Kidney (tissue), 13 donors: ENCODE measurements at regions not wholly inside any gene's neighbourhood (a gene's known extent, or its start where the extent isn't known, plus 50 kb on each side); places are given as distances from the start of the nearest gene placed in this dataset.
A peak's percentile ranks its signal among the peaks of the same experiment; 100 is the strongest.

Experiments used
- DNase-seq, 5 donors: peaks; one replicate each; pipeline ENCODE4 v3.0.0-alpha.2; 2013 to 2020
- FAIRE-seq: peaks from 2 replicates; lab custom pipeline; 2012; peaks lifted over from hg19 to GRCh38; lab: Jason Lieb, UNC
- H3K27ac ChIP-seq, 2 donors: one replicate each; pipeline ENCODE4 v1.7.0; 2013; ENCODE audit warnings: low read depth in 2 of 2, low read length in 2 of 2, inconsistent platforms in 1 of 2
- H3K27me3 ChIP-seq: one replicate; pipeline ENCODE4 v1.7.1; 2013; ENCODE audit warnings: low read length, inconsistent platforms; ENCODE audit not compliant: control insufficient read depth, insufficient read depth
- H3K36me3 ChIP-seq, 3 donors: one replicate each; pipeline versions ENCODE4 v1.7.0 to v1.7.1; 2013; ENCODE audit warnings: low read length in 3 of 3, control low read depth in 1 of 3, inconsistent platforms in 1 of 3; ENCODE audit not compliant: insufficient read depth in 3 of 3, control insufficient read depth in 2 of 3
- H3K4me1 ChIP-seq, 3 donors: one replicate each; pipeline versions ENCODE4 v1.7.0 to v1.7.1; 2013; ENCODE audit warnings: low read length in 3 of 3, inconsistent platforms in 1 of 3, low read depth in 1 of 3; ENCODE audit not compliant: control insufficient read depth in 2 of 3, insufficient read depth in 2 of 3
- H3K4me3 ChIP-seq, 3 donors: one replicate each; pipeline versions ENCODE4 v1.7.0 to v1.8.1; 2013; ENCODE audit warnings: low read length in 3 of 3, control low read depth in 1 of 3, inconsistent platforms in 1 of 3
- H3K9ac ChIP-seq, 3 donors: one replicate each; pipeline versions ENCODE4 v1.7.0 to v1.7.1; 2013; ENCODE audit warnings: low read length in 3 of 3, control low read depth in 1 of 3, inconsistent platforms in 1 of 3
- H3K9me3 ChIP-seq, 3 donors: one replicate each; pipeline versions ENCODE4 v1.7.0 to v1.7.1; 2013; ENCODE audit warnings: low read length in 3 of 3, control low read depth in 1 of 3, inconsistent platforms in 1 of 3; ENCODE audit not compliant: control insufficient read depth in 2 of 3, insufficient read depth in 1 of 3
- intact Hi-C: fragments of 100-400 bp; cut with DNase I; formaldehyde crosslinking; loops from one replicate; pipeline ENCODE4 v1.11.1; 2022
- TF ChIP-seq, protein P1 (sequence below): IDR thresholded peaks from 3 replicates; pipeline ENCODE4 v1.5.1; 2012; ENCODE audit warnings: mild to moderate bottlenecking, moderate library complexity, borderline replicate concordance; ENCODE audit not compliant: insufficient read depth; ENCODE audit errors: extremely low read depth
- donor health status: control.
- donor health status: control.
- donor health status: control.
- donor health status: control.
- donor health status: control.
- donor health status: DM: yes; HTN: yes; CAD: no.
- donor health status: Normal renal cell carcinoma (clear cell type).

GRCh38 chr16:63530974-63531373 lies 1494.7 kb upstream of the CDH8 start:
- Histone ChIP-seq H3K27me3 (no peaks in the 10 kb centered on the region), H3K9me3 (no peaks in the 10 kb centered on the region), H3K4me1 (no peaks in the 10 kb centered on the region), H3K9ac (no peak overlapping the region), H3K4me3 (no peak overlapping the region), H3K27ac (no peak overlapping the region), H3K36me3 (no peaks in the 10 kb centered on the region)
- FAIRE-seq (no peak), DNase-seq (no peak)
- TF ChIP-seq, protein P1, sequence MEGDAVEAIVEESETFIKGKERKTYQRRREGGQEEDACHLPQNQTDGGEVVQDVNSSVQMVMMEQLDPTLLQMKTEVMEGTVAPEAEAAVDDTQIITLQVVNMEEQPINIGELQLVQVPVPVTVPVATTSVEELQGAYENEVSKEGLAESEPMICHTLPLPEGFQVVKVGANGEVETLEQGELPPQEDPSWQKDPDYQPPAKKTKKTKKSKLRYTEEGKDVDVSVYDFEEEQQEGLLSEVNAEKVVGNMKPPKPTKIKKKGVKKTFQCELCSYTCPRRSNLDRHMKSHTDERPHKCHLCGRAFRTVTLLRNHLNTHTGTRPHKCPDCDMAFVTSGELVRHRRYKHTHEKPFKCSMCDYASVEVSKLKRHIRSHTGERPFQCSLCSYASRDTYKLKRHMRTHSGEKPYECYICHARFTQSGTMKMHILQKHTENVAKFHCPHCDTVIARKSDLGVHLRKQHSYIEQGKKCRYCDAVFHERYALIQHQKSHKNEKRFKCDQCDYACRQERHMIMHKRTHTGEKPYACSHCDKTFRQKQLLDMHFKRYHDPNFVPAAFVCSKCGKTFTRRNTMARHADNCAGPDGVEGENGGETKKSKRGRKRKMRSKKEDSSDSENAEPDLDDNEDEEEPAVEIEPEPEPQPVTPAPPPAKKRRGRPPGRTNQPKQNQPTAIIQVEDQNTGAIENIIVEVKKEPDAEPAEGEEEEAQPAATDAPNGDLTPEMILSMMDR: no peak
- intact Hi-C loops: no loop called here

- intact Hi-C loops: no loop called here
- no peak overlapping the region for H3K27ac ChIP-seq
- TF ChIP-seq, protein P1: no peak
- no peaks in the 10 kb centered on the region for H3K4me1 ChIP-seq
- no peak overlapping the region for H3K4me3 ChIP-seq
- no peaks in the 10 kb centered on the region for H3K36me3 ChIP-seq
- H3K9me3 ChIP-seq: no peaks in the 10 kb centered on the region
- H3K9ac ChIP-seq: no peak overlapping the region
- DNase-seq (peak in 2 of 5 donors; percentile 1 to 9), FAIRE-seq (no peak)
- no peaks in the 10 kb centered on the region for H3K27me3 ChIP-seq
These were observed 1494.0 kb upstream of the CDH8 start for GRCh38 chr16:63530208-63530607.

DNA sequence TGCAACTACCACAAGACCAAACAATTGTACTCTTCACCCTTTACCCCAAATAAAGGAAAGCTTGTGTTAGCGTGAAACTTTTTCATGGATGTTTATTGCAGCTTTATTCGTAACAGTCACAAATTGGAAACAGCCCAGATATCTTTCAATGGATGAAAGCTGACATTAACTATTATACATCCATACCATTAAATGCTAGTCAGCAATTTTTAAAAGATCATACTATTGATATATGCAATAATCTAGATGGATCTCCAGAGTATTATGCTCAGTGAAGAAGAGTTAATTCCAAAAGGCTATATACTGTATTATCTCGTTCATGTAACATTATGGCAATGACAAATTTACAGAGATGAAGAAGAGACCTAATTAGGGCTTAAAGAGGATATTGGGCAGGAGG lies 1491.2 kb upstream of the CDH8 start:
- no peak for FAIRE-seq
- DNase-seq: no peak
- intact Hi-C loops: no loop called here
- Histone ChIP-seq H3K27me3 (no peaks in the 10 kb centered on the region), H3K9me3 (no peaks in the 10 kb centered on the region), H3K27ac (no peak overlapping the region), H3K9ac (no peak overlapping the region), H3K36me3 (no peaks in the 10 kb centered on the region), H3K4me1 (no peaks in the 10 kb centered on the region), H3K4me3 (no peak overlapping the region)
- TF ChIP-seq, protein P1: no peak

- intact Hi-C loops: no loop called here
- no peaks in the 10 kb centered on the region for H3K27me3 ChIP-seq
- DNase-seq (no peak), FAIRE-seq (no peak)
- H3K27ac ChIP-seq: no peak overlapping the region
- H3K4me3 ChIP-seq: no peak overlapping the region
- no peaks in the 10 kb centered on the region for H3K36me3 ChIP-seq
- TF ChIP-seq, protein P1: no peak
- no peaks in the 10 kb centered on the region for H3K9me3 ChIP-seq
- no peaks in the 10 kb centered on the region for H3K4me1 ChIP-seq
- H3K9ac ChIP-seq: no peak overlapping the region
These were observed 1480.2 kb upstream of the CDH8 start for GRCh38 chr16:63516394-63516793.
